22Rv1 (cell line): ENCODE measurements at regions not wholly inside any gene's neighbourhood (a gene's known extent, or its start where the extent isn't known, plus 50 kb on each side); places are given as distances from the start of the nearest gene placed in this dataset.

Experiments
- ZFX ChIP-seq: fragments of 450-650 bp; IDR thresholded peaks from 2 replicates; pipeline ENCODE4 v1.6.1; 2017; ENCODE audit warnings: antibody characterized with exemption, borderline replicate concordance
- TF ChIP-seq, protein P1 (sequence below): fragments of 450-650 bp; IDR thresholded peaks from 2 replicates; pipeline ENCODE4 v1.5.1; 2017; ENCODE audit warnings: mild to moderate bottlenecking

DNA sequence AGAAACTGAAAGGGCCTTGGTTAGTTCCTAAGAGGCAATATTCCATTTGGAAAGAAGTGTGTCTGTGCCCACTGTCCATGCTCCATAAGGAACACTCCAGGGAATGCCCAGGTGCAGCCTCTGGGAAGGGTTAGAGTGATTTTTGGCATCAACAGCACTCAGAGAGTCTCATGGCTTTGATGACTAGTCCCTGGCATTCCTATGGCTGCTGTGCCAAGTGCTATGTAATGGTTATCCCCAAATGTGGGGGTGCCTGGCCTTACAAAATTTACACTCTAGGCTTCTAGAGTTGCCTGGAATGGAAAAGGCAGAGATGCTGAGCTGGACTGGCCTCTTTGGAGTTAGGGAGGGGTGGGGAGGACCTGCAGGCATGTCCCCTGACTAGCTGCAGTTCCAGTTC is 75.0 kb upstream of the BCAR3 start:
- TF ChIP-seq, protein P1, sequence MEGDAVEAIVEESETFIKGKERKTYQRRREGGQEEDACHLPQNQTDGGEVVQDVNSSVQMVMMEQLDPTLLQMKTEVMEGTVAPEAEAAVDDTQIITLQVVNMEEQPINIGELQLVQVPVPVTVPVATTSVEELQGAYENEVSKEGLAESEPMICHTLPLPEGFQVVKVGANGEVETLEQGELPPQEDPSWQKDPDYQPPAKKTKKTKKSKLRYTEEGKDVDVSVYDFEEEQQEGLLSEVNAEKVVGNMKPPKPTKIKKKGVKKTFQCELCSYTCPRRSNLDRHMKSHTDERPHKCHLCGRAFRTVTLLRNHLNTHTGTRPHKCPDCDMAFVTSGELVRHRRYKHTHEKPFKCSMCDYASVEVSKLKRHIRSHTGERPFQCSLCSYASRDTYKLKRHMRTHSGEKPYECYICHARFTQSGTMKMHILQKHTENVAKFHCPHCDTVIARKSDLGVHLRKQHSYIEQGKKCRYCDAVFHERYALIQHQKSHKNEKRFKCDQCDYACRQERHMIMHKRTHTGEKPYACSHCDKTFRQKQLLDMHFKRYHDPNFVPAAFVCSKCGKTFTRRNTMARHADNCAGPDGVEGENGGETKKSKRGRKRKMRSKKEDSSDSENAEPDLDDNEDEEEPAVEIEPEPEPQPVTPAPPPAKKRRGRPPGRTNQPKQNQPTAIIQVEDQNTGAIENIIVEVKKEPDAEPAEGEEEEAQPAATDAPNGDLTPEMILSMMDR = no peak
- TF ChIP-seq ZFX = no peak
